ENCODE measurements at regions not wholly inside any gene's neighbourhood (a gene's known extent, or its start where the extent isn't known, plus 50 kb on each side); places are given as distances from the start of the nearest gene placed in this dataset.

DNA sequence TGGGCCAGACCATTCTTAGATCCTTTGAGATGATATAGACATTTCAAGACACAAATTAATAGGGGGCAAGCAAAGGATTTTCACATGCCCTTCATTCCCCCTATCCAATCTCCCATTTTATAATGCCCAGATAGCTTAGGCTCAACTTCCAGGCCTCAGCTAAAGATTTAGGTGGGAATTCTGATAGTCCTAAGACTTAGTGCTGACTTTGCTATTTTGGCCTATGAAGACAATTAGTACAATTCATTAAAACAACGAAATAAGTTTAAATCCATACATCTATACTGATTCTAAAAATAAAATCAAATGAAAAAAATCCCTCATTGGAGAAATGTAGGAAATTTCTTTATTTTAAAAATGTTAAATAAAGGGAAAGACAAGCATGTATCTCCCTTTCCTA, 259.5 kb downstream of the CBLN4 start:
- H3K27ac Mint-ChIP-seq, result no peak overlapping the region
- H3K9me3 Mint-ChIP-seq, result peaks cover 9% of the 10 kb centered on the region
- H3K4me3 Mint-ChIP-seq, result no peak overlapping the region
- DNase-seq, result no peak
- TF ChIP-seq, protein P1, sequence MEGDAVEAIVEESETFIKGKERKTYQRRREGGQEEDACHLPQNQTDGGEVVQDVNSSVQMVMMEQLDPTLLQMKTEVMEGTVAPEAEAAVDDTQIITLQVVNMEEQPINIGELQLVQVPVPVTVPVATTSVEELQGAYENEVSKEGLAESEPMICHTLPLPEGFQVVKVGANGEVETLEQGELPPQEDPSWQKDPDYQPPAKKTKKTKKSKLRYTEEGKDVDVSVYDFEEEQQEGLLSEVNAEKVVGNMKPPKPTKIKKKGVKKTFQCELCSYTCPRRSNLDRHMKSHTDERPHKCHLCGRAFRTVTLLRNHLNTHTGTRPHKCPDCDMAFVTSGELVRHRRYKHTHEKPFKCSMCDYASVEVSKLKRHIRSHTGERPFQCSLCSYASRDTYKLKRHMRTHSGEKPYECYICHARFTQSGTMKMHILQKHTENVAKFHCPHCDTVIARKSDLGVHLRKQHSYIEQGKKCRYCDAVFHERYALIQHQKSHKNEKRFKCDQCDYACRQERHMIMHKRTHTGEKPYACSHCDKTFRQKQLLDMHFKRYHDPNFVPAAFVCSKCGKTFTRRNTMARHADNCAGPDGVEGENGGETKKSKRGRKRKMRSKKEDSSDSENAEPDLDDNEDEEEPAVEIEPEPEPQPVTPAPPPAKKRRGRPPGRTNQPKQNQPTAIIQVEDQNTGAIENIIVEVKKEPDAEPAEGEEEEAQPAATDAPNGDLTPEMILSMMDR (IDR thresholded peaks at IDR 0.05), result no peak
- no peaks in the 10 kb centered on the region for H3K27me3 Mint-ChIP-seq
- intact Hi-C loops (cut with micrococcal nuclease), result no loop called here
- ATAC-seq (ENCODE audit: low read depth), result no peak
- ChIA-PET CTCF (no interaction called here), POLR2A (no interaction called here)
- H3K4me1 Mint-ChIP-seq, result no peaks in the 10 kb centered on the region
- no peaks in the 10 kb centered on the region for H3K36me3 Mint-ChIP-seq (ENCODE audit: low read depth)

DNA sequence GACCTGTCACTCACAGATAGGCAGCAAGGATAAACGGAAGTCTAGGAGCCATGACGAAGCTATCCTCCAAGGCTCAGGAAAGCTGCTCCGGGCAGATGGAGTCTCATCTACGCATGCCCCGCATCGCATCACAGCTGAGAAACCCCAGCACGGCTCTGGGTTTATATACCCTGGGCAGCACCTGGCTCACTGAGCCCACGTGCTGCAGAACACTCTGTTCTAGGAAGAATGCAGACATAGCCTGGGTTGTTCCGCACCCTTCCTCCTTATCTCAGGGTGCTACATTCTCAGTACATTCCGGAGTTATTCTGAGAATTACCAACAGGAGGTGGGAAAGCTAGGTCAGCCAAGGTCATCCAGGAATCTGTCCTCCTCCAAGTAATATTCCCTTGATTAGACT, 260.4 kb downstream of the CBLN4 start:
- Mint-ChIP-seq H3K4me3 (no peak overlapping the region), H3K36me3 (ENCODE audit: low read depth) (no peaks in the 10 kb centered on the region), H3K4me1 (no peaks in the 10 kb centered on the region), H3K9me3 (peaks cover 11% of the 10 kb centered on the region), H3K27me3 (no peaks in the 10 kb centered on the region), H3K27ac (no peak overlapping the region)
- ATAC-seq (ENCODE audit: low read depth), result no peak
- CTCF ChIA-PET, result no interaction called here
- POLR2A ChIA-PET, result no interaction called here
- TF ChIP-seq, protein P1 (IDR thresholded peaks at IDR 0.05), result no peak
- intact Hi-C loops (cut with micrococcal nuclease), result no loop called here
- no peak for DNase-seq

DNA sequence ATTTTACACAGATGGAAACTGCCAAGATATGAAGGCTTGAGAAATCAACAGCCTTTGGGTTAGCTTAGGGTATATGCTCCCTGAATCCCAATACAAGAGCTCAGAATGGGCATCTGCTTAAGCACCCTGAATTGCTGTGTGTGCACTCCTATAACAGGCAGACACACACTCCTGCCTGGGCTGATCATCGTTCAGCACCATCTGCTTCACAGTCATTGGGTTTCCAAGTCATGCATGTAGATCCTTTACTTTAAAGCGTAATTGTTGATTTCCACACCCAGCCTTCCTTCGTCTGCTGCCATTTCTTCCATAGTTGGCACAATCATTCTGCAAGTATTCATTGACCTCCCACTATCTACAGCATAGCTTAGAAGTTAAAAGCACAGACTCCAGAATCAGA, 263.5 kb downstream of the CBLN4 start:
- ATAC-seq (ENCODE audit: low read depth), result no peak
- ChIA-PET CTCF (no interaction called here), POLR2A (no interaction called here)
- H3K4me3 Mint-ChIP-seq, result no peak overlapping the region
- intact Hi-C loops (cut with micrococcal nuclease), result no loop called here
- H3K4me1 Mint-ChIP-seq, result no peaks in the 10 kb centered on the region
- H3K36me3 Mint-ChIP-seq (ENCODE audit: low read depth), result no peaks in the 10 kb centered on the region
- peaks cover 9% of the 10 kb centered on the region for H3K9me3 Mint-ChIP-seq
- no peak overlapping the region for H3K27ac Mint-ChIP-seq
- TF ChIP-seq, protein P1 (IDR thresholded peaks at IDR 0.05), result no peak
- no peak for DNase-seq
- H3K27me3 Mint-ChIP-seq, result no peaks in the 10 kb centered on the region

DNA sequence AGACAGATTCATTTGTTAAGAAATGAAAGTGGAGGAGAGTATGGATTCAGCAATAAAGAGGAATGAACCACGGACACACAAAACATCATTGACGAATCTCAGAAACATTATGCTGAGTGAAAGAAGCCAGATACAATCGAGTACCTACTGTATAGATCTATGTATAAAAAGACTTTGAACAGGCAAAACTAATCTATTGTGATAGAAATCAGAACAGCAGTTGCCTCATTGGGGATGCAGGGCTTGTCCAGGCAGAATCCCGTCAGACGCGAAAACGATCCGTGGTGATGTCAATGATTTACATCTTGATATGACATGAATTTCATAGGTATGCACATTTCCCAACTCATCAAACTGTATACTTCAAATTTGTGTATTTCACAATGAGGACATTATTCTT, 265.2 kb downstream of the CBLN4 start:
- ATAC-seq (ENCODE audit: low read depth), result no peak
- ChIA-PET POLR2A (no interaction called here), CTCF (no interaction called here)

DNA sequence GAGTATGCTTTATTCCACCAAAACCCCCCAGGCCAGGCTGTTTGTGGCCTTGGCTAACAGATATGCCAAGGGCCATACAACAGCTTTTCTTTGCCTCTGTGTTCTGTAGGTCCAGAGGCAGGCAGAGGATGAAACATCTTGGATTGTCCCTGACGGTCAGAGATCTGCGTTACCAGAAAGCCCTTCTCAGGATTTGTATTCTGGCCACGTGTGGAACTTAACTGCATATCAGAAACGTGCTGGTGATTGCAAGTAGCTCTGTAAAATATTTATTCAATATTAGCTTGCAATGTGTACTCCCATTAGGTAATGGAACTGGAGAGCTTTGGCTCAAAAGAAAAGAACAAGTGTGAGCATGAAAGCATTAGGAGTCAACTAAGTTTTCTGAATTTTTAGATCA, 275.0 kb downstream of the CBLN4 start:
- ATAC-seq (ENCODE audit: low read depth) (no peak), DNase-seq (no peak)
- peaks cover 12% of the 10 kb centered on the region for H3K9me3 Mint-ChIP-seq
- H3K4me1 Mint-ChIP-seq, result no peaks in the 10 kb centered on the region
- H3K4me3 Mint-ChIP-seq, result no peak overlapping the region
- POLR2A ChIA-PET, result no interaction called here
- H3K27me3 Mint-ChIP-seq, result no peaks in the 10 kb centered on the region
- no peak overlapping the region for H3K27ac Mint-ChIP-seq
- no peaks in the 10 kb centered on the region for H3K36me3 Mint-ChIP-seq (ENCODE audit: low read depth)
- CTCF ChIA-PET, result no interaction called here
- intact Hi-C loops (cut with micrococcal nuclease), result no loop called here
- TF ChIP-seq, protein P1 (IDR thresholded peaks at IDR 0.05), result no peak

More for the DNA sequence above, 265.2 kb downstream of the CBLN4 start:
- Mint-ChIP-seq H3K4me3 (no peak overlapping the region), H3K27ac (no peak overlapping the region), H3K36me3 (ENCODE audit: low read depth) (no peaks in the 10 kb centered on the region), H3K9me3 (peaks cover 11% of the 10 kb centered on the region), H3K4me1 (no peaks in the 10 kb centered on the region), H3K27me3 (no peaks in the 10 kb centered on the region)
- intact Hi-C loops (cut with micrococcal nuclease), result no loop called here
- DNase-seq, result no peak
- TF ChIP-seq, protein P1 (IDR thresholded peaks at IDR 0.05), result no peak

Data from activated B cell treated with CpG ODN at 0.5 μM for 24 hours (primary cell).